ENCODE measurements at regions not wholly inside any gene's neighbourhood (a gene's known extent, or its start where the extent isn't known, plus 50 kb on each side); places are given as distances from the start of the nearest gene placed in this dataset.
A peak's percentile ranks its signal among the peaks of the same experiment; 100 is the strongest.

- TF ChIP-seq CEBPB (IDR thresholded peaks at IDR 0.05): no peak
- 0 out of 2 replicates have a peak, but pooled peaks have one; percentile 23 for TF ChIP-seq NFIC (IDR thresholded peaks at IDR 0.05)
- TF ChIP-seq USF1 (IDR thresholded peaks at IDR 0.05): no peak
- TF ChIP-seq MAX (IDR thresholded peaks at IDR 0.05): no peak
- no peak for TF ChIP-seq EP300 (IDR thresholded peaks at IDR 0.05; ENCODE audit: borderline replicate concordance)
- peak; percentile 58 for TF ChIP-seq TEAD4 (IDR thresholded peaks at IDR 0.05)
Observed at GRCh38 chr12:107349008-107349747, 255.8 kb upstream of the CRY1 start.

- TF ChIP-seq EGR1 (IDR thresholded peaks at IDR 0.05) (no peak), MAX (IDR thresholded peaks at IDR 0.05) (no peak), TAF1 (IDR thresholded peaks at IDR 0.05; ENCODE audit: low read depth) (no peak), USF1 (IDR thresholded peaks at IDR 0.05) (no peak), FOXM1 (IDR thresholded peaks at IDR 0.05; ENCODE audit: borderline replicate concordance, low read depth) (no peak), RAD21 (IDR thresholded peaks at IDR 0.05; ENCODE audit: low read depth) (no peak), EP300 (IDR thresholded peaks at IDR 0.05; ENCODE audit: borderline replicate concordance) (no peak), NFIC (IDR thresholded peaks at IDR 0.05) (no peak), REST (IDR thresholded peaks at IDR 0.05; ENCODE audit: low read depth) (no peak), CREB1 (IDR thresholded peaks at IDR 0.05; ENCODE audit: low read depth) (no peak), TEAD4 (IDR thresholded peaks at IDR 0.05) (no peak), ZBTB7A (IDR thresholded peaks at IDR 0.05; ENCODE audit: low read depth) (no peak), YY1 (IDR thresholded peaks at IDR 0.05; ENCODE audit: low read depth) (no peak), TCF12 (IDR thresholded peaks at IDR 0.05; ENCODE audit: low read depth) (no peak), CEBPB (IDR thresholded peaks at IDR 0.05) (no peak)
Observed at GRCh38 chr12:107349839-107350238, 256.5 kb upstream of the CRY1 start.

GRCh38 chr12:107351109-107351508 lies 257.8 kb upstream of the CRY1 start:
- TF ChIP-seq TCF12 (IDR thresholded peaks at IDR 0.05; ENCODE audit: low read depth) (no peak), ZBTB7A (IDR thresholded peaks at IDR 0.05; ENCODE audit: low read depth) (no peak), TEAD4 (IDR thresholded peaks at IDR 0.05) (no peak), RAD21 (IDR thresholded peaks at IDR 0.05; ENCODE audit: low read depth) (no peak), USF1 (IDR thresholded peaks at IDR 0.05) (no peak), TAF1 (IDR thresholded peaks at IDR 0.05; ENCODE audit: low read depth) (no peak)

- TF ChIP-seq CEBPB (IDR thresholded peaks at IDR 0.05) (no peak), ZBTB7A (IDR thresholded peaks at IDR 0.05; ENCODE audit: low read depth) (no peak), USF1 (IDR thresholded peaks at IDR 0.05) (no peak), RAD21 (IDR thresholded peaks at IDR 0.05; ENCODE audit: low read depth) (no peak), TCF12 (IDR thresholded peaks at IDR 0.05; ENCODE audit: low read depth) (no peak), CREB1 (IDR thresholded peaks at IDR 0.05; ENCODE audit: low read depth) (no peak), MAX (IDR thresholded peaks at IDR 0.05) (no peak), TEAD4 (IDR thresholded peaks at IDR 0.05) (no peak), REST (IDR thresholded peaks at IDR 0.05; ENCODE audit: low read depth) (no peak), FOXM1 (IDR thresholded peaks at IDR 0.05; ENCODE audit: borderline replicate concordance, low read depth) (no peak), EGR1 (IDR thresholded peaks at IDR 0.05) (no peak), NFIC (IDR thresholded peaks at IDR 0.05) (no peak), TAF1 (IDR thresholded peaks at IDR 0.05; ENCODE audit: low read depth) (no peak), YY1 (IDR thresholded peaks at IDR 0.05; ENCODE audit: low read depth) (no peak), EP300 (IDR thresholded peaks at IDR 0.05; ENCODE audit: borderline replicate concordance) (no peak)
Observed at GRCh38 chr12:107351713-107352112, 258.4 kb upstream of the CRY1 start.

All from Ishikawa (cell line).